ENCODE measurements at regions not wholly inside any gene's neighbourhood (a gene's known extent, or its start where the extent isn't known, plus 50 kb on each side); places are given as distances from the start of the nearest gene placed in this dataset.

DNA sequence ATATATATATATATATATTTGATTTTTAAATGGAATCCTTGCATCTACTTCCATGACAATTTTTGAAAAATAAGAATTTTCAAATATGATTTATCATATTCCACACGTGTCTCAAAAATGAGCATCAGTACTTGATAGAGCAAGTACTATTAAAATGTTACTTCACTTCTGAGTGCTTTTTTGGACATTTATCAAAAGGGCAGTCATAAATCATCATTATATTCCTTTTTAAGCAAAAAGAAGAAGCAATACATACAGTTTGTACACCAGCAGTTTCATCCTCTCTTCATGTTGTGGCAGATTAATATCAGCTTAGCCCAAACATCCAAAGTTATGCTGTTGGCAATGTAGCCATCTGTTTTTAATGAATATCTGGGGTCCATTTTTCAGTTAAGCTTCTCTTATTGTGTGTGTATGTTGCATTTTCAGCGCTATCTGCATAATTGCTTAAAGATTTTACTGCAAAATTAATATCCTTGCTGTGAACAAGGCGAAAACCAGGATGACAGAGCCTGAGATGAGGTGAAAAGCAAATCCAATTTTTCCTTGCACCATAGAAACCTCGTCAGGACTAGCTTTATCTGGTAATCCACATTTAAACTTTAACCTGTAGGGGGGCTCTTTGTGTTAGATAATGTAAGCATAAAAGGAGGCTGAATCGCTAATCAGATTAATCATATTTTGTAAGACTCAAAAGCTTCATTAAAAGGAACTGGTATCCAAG is 604.9 kb upstream of the AGTR1 start:
- no peaks in the 10 kb centered on the region for H3K4me1 ChIP-seq (ENCODE audit: control insufficient read depth, low read length)
- no peak overlapping the region for H3K4me2 ChIP-seq (ENCODE audit: low read length)
- H3K9me3 ChIP-seq (ENCODE audit: control insufficient read depth, insufficient read depth, low read length) = no peaks in the 10 kb centered on the region
- no peaks in the 10 kb centered on the region for H3K36me3 ChIP-seq (ENCODE audit: control insufficient read depth, low read length)
- H3K4me3 ChIP-seq (ENCODE audit: low read length) = no peak overlapping the region
- no peaks in the 10 kb centered on the region for H3K9me2 ChIP-seq (replicated peaks; ENCODE audit: control insufficient read depth, low read length)
- no peak for TF ChIP-seq EZH2phosphoT487 (IDR thresholded peaks at IDR 0.05; ENCODE audit: borderline replicate concordance, low read length)
- TF ChIP-seq, protein P1, sequence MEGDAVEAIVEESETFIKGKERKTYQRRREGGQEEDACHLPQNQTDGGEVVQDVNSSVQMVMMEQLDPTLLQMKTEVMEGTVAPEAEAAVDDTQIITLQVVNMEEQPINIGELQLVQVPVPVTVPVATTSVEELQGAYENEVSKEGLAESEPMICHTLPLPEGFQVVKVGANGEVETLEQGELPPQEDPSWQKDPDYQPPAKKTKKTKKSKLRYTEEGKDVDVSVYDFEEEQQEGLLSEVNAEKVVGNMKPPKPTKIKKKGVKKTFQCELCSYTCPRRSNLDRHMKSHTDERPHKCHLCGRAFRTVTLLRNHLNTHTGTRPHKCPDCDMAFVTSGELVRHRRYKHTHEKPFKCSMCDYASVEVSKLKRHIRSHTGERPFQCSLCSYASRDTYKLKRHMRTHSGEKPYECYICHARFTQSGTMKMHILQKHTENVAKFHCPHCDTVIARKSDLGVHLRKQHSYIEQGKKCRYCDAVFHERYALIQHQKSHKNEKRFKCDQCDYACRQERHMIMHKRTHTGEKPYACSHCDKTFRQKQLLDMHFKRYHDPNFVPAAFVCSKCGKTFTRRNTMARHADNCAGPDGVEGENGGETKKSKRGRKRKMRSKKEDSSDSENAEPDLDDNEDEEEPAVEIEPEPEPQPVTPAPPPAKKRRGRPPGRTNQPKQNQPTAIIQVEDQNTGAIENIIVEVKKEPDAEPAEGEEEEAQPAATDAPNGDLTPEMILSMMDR (IDR thresholded peaks at IDR 0.05; ENCODE audit: low read depth, low read length, poor library complexity, severe bottlenecking) = no peak
- no peaks in the 10 kb centered on the region for H3F3A ChIP-seq (ENCODE audit: control insufficient read depth, insufficient read depth)
- no peaks in the 10 kb centered on the region for H3K79me2 ChIP-seq (ENCODE audit: control insufficient read depth, low read length)
- no peak overlapping the region for H3K27ac ChIP-seq (ENCODE audit: low read depth, low read length)
- no peaks in the 10 kb centered on the region for H3K27me3 ChIP-seq (ENCODE audit: control insufficient read depth, low read length)
- no peaks in the 10 kb centered on the region for H4K20me1 ChIP-seq (ENCODE audit: control insufficient read depth, insufficient read depth, low read depth, low read length)

DNA sequence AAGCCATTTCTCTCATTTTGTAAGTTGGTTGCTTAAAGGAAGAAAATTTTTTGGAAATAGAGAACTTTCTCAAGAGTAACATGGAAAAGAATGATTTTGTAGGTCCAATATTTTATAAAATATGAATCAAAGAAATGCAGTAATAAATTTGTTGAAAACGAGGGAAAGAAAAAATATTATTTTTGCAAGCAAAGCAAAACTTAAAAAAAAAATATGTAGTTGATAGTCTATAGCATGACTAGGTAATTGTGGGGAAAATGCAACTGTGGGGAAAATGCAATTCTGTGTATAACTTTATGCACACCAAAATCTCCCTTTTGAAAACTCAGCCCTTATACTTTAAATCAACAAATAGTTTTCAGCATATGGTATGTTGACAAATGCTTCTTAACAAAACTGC is 604.0 kb upstream of the AGTR1 start:
- H3K27me3 ChIP-seq (ENCODE audit: control insufficient read depth, low read length) = no peaks in the 10 kb centered on the region
- H3K4me2 ChIP-seq (ENCODE audit: low read length) = no peak overlapping the region
- H4K20me1 ChIP-seq (ENCODE audit: control insufficient read depth, insufficient read depth, low read depth, low read length) = no peaks in the 10 kb centered on the region
- no peak overlapping the region for H3K27ac ChIP-seq (ENCODE audit: low read depth, low read length)
- no peaks in the 10 kb centered on the region for H3F3A ChIP-seq (ENCODE audit: control insufficient read depth, insufficient read depth)
- H3K9me3 ChIP-seq (ENCODE audit: control insufficient read depth, insufficient read depth, low read length) = no peaks in the 10 kb centered on the region
- no peaks in the 10 kb centered on the region for H3K36me3 ChIP-seq (ENCODE audit: control insufficient read depth, low read length)
- no peaks in the 10 kb centered on the region for H3K9me2 ChIP-seq (replicated peaks; ENCODE audit: control insufficient read depth, low read length)
- no peaks in the 10 kb centered on the region for H3K4me1 ChIP-seq (ENCODE audit: control insufficient read depth, low read length)
- TF ChIP-seq EZH2phosphoT487 (IDR thresholded peaks at IDR 0.05; ENCODE audit: borderline replicate concordance, low read length) = no peak
- TF ChIP-seq, protein P1 (IDR thresholded peaks at IDR 0.05; ENCODE audit: low read depth, low read length, poor library complexity, severe bottlenecking) = no peak
- H3K79me2 ChIP-seq (ENCODE audit: control insufficient read depth, low read length) = no peaks in the 10 kb centered on the region
- no peak overlapping the region for H3K4me3 ChIP-seq (ENCODE audit: low read length)

DNA sequence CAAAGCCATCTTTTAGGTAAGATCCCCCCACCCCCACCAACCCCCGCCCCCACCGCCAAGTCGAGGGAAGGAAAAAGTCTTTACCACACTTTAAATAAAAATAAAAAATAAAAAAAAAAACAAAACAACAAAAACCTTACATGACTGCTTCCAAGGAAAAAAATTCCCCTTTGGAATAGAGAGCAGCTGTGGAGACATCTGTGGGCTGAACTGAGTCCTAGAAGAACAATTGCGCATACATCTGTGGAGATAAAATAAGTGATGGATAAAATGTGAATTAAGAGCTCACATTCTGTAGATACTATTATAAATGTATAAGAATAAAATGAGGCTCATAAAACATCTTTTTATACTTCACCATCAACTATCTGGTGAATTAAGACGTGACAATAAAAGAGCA is 601.7 kb upstream of the AGTR1 start:
- Histone ChIP-seq H3K9me3 (ENCODE audit: control insufficient read depth, insufficient read depth, low read length) (no peaks in the 10 kb centered on the region), H3K27me3 (ENCODE audit: control insufficient read depth, low read length) (no peaks in the 10 kb centered on the region), H3K36me3 (ENCODE audit: control insufficient read depth, low read length) (no peaks in the 10 kb centered on the region), H3K79me2 (ENCODE audit: control insufficient read depth, low read length) (no peaks in the 10 kb centered on the region), H3F3A (ENCODE audit: control insufficient read depth, insufficient read depth) (no peaks in the 10 kb centered on the region), H4K20me1 (ENCODE audit: control insufficient read depth, insufficient read depth, low read depth, low read length) (no peaks in the 10 kb centered on the region), H3K4me3 (ENCODE audit: low read length) (no peak overlapping the region), H3K27ac (ENCODE audit: low read depth, low read length) (no peak overlapping the region), H3K4me1 (ENCODE audit: control insufficient read depth, low read length) (no peaks in the 10 kb centered on the region), H3K9me2 (replicated peaks; ENCODE audit: control insufficient read depth, low read length) (no peaks in the 10 kb centered on the region), H3K4me2 (ENCODE audit: low read length) (no peak overlapping the region)
- TF ChIP-seq, protein P1 (IDR thresholded peaks at IDR 0.05; ENCODE audit: low read depth, low read length, poor library complexity, severe bottlenecking) = no peak
- no peak for TF ChIP-seq EZH2phosphoT487 (IDR thresholded peaks at IDR 0.05; ENCODE audit: borderline replicate concordance, low read length)
